HAP-1 (cell line): ENCODE measurements at regions not wholly inside any gene's neighbourhood (a gene's known extent, or its start where the extent isn't known, plus 50 kb on each side); places are given as distances from the start of the nearest gene placed in this dataset.

ENCODE experiments used
- DNase-seq, 2 experiments: peaks; one replicate each; pipeline ENCODE4 v3.0.0-alpha.2; 2016 to 2020; ENCODE audit warnings: low spot score in 2 of 2
- H3K27me3 ChIP-seq: fragments of 250-450 bp; sonication (Bioruptor Pico); 2 replicates; pipeline ENCODE4 v1.5.1; 2020; ENCODE audit warnings: low read depth, mild to moderate bottlenecking, moderate library complexity
- H3K36me3 ChIP-seq: fragments of 250-450 bp; sonication (Bioruptor Pico); replicated peaks from 2 replicates; pipeline ENCODE4 v1.5.1; 2020; ENCODE audit warnings: mild to moderate bottlenecking
- H3K4me1 ChIP-seq: fragments of 250-450 bp; sonication (Bioruptor Pico); 2 replicates; pipeline ENCODE4 v1.5.1; 2020; ENCODE audit warnings: mild to moderate bottlenecking
- H3K4me3 ChIP-seq: fragments of 250-450 bp; sonication (Bioruptor Pico); 2 replicates; pipeline ENCODE4 v1.5.1; 2020; ENCODE audit warnings: mild to moderate bottlenecking, moderate library complexity
- H3K9me3 ChIP-seq: fragments of 250-450 bp; sonication (Bioruptor Pico); 2 replicates; pipeline ENCODE4 v1.5.1; 2020; ENCODE audit warnings: mild to moderate bottlenecking, moderate library complexity
- in situ Hi-C: fragments of 300-500 bp; cut with MboI; formaldehyde crosslinking; loops from 3 replicates; pipeline ENCODE4 v1.14.3; 2020; ENCODE audit warnings: low sequenced_read_pairs, inconsistent platforms, mixed read lengths

DNA sequence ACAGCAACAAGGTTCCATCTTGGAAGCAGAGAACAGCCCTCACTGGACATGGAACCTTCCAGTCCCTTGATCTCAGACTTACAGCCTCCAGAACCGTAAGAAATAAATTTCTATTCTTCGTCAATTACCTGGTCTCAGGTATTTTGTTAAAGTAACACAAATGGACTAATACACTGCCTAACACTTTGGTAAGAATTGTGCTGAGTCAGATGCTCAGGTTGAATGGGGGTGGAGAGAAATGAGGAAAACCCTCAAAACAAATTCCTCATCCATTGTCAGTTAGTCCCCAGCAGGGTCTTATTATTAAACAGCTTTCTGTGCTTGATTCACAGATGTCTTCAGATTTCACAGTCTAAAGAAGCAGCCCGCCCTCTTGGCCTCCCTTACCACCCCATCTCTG is 306.2 kb upstream of the SLCO3A1 start:
- in situ Hi-C loops = no loop called here
- no peaks in the 10 kb centered on the region for H3K4me1 ChIP-seq
- H3K27me3 ChIP-seq = no peaks in the 10 kb centered on the region; the same call in 1 of the 2 replicates
- DNase-seq = no peak
- H3K9me3 ChIP-seq = no peaks in the 10 kb centered on the region
- H3K4me3 ChIP-seq = no peak overlapping the region
- H3K36me3 ChIP-seq = no peaks in the 10 kb centered on the region

DNA sequence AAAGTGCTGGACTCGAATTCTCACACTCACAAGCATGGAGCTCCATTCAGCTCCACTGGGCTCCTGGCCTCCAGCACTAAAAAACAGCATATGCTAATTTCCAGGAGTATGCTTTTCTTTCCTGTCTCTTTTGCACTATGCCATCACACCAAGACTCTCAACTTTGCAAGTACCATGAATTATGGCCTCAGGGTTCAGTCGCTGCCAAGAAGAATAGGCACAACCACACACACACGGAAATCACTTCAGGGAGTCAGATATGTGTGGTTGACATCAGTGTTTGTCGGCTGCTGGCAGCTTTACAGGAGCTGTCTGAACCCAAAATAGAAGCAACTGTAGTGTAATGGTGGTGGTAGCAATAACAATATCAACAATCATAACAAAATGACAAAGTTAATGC is 305.0 kb upstream of the SLCO3A1 start:
- Histone ChIP-seq H3K4me1 (no peaks in the 10 kb centered on the region), H3K36me3 (no peaks in the 10 kb centered on the region), H3K9me3 (no peaks in the 10 kb centered on the region), H3K27me3 (no peaks in the 10 kb centered on the region), H3K4me3 (no peak overlapping the region)
- DNase-seq = no peak
- in situ Hi-C loops = no loop called here

DNA sequence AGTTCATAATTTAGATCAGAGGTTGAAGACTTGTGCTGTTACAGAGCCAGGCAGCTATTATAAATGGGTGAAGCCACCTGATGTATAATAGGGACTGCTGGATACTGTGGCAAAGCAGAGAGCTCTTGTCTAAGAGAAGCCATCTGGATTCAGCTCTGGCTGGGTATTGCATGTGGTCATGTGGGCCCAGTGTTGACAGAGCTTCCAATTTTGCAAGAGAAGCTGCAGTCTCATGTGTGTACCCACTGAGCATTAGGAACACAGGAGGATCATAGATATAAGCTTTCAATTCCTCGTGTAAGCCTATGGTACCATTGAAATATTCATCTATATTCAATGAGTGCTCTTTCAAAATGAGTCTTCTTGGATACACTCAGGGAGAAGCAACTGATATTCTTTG is 303.9 kb upstream of the SLCO3A1 start:
- no peak for DNase-seq
- Histone ChIP-seq H3K27me3 (no peaks in the 10 kb centered on the region), H3K4me3 (no peak overlapping the region), H3K9me3 (no peaks in the 10 kb centered on the region), H3K36me3 (no peaks in the 10 kb centered on the region), H3K4me1 (no peaks in the 10 kb centered on the region)
- in situ Hi-C loops = no loop called here

DNA sequence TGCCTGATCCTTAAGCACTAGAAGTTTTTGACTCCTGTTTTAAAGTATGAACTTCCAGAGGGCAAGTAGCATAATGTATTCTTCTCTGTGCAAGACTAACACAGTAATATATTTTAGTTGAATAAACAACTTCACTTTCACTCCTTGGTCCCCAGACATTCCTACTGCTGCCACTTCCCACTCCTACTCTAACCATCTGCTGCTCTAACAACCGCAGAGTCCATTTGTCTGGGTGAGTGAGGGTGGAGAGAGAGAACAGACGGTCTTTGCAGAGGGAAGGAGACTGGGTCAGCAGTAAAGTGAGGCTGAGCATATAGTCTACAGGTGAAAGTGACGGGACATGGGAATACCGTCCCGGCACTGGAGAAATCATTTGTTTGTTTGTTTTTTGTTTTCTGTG is 301.0 kb upstream of the SLCO3A1 start:
- Histone ChIP-seq H3K9me3 (no peaks in the 10 kb centered on the region), H3K4me3 (no peak overlapping the region), H3K27me3 (no peaks in the 10 kb centered on the region), H3K36me3 (no peaks in the 10 kb centered on the region), H3K4me1 (no peaks in the 10 kb centered on the region)
- in situ Hi-C loops = no loop called here
- DNase-seq = no peak

DNA sequence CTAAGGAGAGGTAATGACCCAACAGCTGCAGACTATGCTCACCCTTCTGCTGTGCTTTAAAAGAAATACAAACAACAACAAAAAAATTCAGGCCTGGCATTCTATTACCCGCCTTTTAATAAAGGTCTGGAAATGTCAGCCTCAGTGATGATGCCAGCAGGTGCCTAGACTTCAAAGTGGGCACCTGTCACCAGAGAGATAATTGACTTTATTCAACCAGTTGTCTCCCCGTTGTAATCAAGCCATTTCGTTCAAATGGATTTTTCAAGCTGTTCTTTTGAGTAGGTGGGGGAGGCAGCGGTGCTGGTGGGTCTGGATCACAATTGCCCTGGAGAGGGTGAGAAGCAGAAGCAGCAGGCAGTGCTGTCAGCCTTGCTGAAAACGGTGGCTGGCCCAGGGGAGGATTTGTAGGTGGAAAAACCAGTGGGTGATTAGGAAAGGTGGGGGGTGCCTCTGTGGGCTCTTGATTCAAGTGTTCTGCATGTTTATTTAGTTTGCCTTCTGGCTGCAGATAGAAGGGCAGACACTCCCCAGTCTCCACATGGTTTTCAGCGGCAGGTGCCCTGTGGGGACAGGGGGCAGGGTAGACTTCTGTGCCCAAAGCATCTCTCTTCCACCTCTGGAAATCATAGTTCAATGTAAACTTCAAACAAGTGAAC is 300.2 kb upstream of the SLCO3A1 start:
- Histone ChIP-seq H3K36me3 (no peaks in the 10 kb centered on the region), H3K27me3 (no peaks in the 10 kb centered on the region), H3K4me3 (no peak overlapping the region), H3K9me3 (no peaks in the 10 kb centered on the region), H3K4me1 (no peaks in the 10 kb centered on the region)
- in situ Hi-C loops = no loop called here
- DNase-seq = no peak

DNA sequence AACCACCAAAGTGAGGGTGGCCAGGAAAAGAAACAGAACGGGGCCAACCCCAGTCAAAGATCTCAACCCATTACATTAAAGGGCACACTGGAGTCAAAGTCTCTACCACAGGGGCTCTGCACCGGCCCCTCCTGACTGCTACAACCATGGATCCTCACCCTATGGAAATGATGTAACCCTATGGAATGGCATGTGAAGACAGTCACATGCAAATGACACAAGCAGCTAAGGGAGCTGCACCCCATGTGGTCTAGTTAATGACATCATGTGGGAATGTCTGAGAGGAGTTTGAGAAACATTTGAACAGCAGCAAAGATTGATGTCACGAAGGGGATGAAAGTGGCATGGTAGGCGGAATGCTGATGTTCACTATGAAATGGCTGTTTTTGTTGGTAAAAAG is 298.2 kb upstream of the SLCO3A1 start:
- H3K36me3 ChIP-seq = no peaks in the 10 kb centered on the region
- in situ Hi-C loops = no loop called here
- no peaks in the 10 kb centered on the region for H3K4me1 ChIP-seq
- H3K9me3 ChIP-seq = no peaks in the 10 kb centered on the region
- H3K4me3 ChIP-seq = no peak overlapping the region
- no peaks in the 10 kb centered on the region for H3K27me3 ChIP-seq
- no peak for DNase-seq

DNA sequence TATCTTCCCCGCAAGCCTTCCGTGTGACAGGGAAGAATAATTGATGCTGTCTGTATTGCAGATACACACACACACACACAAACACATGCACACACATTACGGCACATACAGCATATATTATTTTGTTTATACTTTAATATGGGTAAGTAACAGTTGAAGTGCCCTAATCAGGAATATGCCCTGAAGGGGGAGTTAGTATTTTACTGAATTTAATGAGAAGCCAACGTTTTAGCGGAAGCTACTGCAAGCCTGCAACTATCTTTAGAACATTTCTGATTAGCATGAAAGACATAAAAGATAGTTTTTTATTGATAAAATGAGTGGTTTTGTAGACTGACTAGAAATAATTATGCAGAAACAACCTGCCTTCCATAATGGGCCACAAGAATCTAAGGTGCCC is 296.6 kb upstream of the SLCO3A1 start:
- in situ Hi-C loops = no loop called here

DNA sequence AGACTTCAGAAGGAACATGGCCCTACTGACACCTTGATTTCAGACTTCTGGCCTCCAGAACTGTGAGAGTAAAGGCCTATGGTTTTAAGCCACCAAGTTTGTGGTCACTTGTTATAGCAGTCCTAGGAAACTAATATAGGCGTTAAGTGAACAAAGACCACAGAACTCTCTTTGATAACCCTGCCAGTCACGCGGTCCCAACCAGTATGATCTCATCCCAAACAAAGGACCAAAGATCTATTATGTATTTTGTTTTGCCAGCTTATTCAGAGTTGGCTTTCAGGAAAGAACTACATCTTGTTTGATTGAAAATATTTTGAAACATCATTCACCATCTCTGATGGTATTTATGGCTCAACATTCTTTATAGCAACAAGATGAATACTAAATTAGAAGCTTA is 294.4 kb upstream of the SLCO3A1 start:
- Histone ChIP-seq H3K27me3 (peaks cover 7% of the 10 kb centered on the region; the same call in 1 of the 2 replicates), H3K4me3 (no peak overlapping the region), H3K4me1 (no peaks in the 10 kb centered on the region), H3K36me3 (no peaks in the 10 kb centered on the region), H3K9me3 (no peaks in the 10 kb centered on the region)
- no peak for DNase-seq
- in situ Hi-C loops = no loop called here

More for the DNA sequence above, 296.6 kb upstream of the SLCO3A1 start:
- Histone ChIP-seq H3K4me3 (no peak overlapping the region), H3K36me3 (no peaks in the 10 kb centered on the region), H3K9me3 (no peaks in the 10 kb centered on the region), H3K4me1 (no peaks in the 10 kb centered on the region), H3K27me3 (no peaks in the 10 kb centered on the region)
- no peak for DNase-seq

DNA sequence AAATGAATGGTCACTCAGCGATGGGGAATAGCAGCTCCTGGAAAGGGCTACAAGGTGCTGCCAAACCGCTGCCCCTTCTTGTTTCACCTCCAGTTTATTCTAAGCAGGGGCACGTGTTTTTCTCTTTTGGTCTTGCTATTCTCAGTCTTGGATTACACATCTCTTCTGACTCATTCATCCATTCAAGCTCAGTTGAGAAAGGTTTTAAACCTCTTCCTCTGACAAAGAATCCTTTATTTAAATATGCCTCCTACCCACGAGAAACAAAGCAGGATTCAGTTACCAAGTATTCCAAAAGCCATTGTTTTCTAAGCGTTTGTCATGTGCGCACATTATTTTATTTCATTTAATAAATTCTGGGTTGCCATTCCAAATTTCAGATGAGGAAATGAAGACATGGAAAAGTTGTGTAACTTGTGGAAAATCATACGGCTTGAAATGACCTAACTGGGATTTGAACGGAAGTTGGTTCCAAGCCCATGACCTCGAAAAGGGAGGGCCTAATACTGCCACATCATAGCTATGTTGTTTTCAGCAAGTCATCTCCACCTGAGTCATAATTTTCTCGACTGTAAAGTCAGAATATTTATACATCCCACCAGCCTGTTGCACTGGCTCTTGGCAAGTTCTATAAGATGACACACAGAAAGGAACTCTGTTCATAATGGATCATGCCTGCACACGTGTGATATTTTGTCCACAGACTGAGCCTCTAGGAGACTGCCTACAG is 292.0 kb upstream of the SLCO3A1 start:
- no peak for DNase-seq
- H3K9me3 ChIP-seq = no peaks in the 10 kb centered on the region
- no peak overlapping the region for H3K4me3 ChIP-seq
- H3K4me1 ChIP-seq = no peaks in the 10 kb centered on the region
- H3K36me3 ChIP-seq = no peaks in the 10 kb centered on the region
- peaks cover 7% of the 10 kb centered on the region; the same call in 1 of the 2 replicates for H3K27me3 ChIP-seq
- in situ Hi-C loops = no loop called here

DNA sequence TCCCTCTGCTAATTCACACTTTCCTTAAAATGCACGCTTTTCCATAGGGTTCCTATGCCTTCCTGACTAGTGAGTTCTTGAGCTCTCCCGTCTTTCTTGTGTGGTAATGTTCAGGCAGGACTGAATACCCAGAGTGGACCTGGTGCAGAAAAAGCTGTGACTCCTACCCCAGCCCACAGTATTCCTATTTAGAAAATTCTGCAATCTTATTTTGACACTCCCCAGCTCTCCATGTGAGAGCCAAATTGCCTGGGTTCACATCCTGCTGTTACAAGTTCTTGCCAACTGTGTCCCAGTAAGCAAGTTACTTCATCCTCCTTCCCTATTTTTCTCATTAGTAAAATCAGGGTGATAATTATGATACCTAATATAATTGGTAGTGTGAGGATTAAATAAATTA is 290.8 kb upstream of the SLCO3A1 start:
- peaks cover 7% of the 10 kb centered on the region; the same call in 1 of the 2 replicates for H3K27me3 ChIP-seq
- H3K4me1 ChIP-seq = no peaks in the 10 kb centered on the region

DNA sequence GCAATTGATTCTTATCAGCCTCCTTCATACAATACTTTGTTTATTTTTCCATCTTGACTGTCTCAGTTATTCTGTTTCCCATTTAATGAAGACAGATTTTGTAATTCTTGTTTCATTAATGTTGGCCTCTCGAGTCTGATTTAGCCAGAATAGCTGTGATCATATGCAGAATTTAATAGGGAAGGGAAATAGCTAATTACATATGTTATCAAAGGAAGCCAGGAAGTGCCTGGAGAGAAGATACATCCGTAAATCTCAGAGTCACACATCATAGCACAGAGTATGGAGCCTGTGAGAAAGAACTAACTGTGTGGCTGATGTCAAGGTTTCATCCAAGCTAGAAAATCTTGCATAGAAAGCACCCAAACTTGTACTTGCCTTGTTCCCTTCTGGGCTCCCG is 288.9 kb upstream of the SLCO3A1 start:
- Histone ChIP-seq H3K36me3 (no peaks in the 10 kb centered on the region), H3K9me3 (no peaks in the 10 kb centered on the region), H3K4me1 (no peaks in the 10 kb centered on the region), H3K27me3 (peaks cover 7% of the 10 kb centered on the region; the same call in 1 of the 2 replicates), H3K4me3 (no peak overlapping the region)
- no peak for DNase-seq
- in situ Hi-C loops = no loop called here

More for the DNA sequence above, 290.8 kb upstream of the SLCO3A1 start:
- DNase-seq = no peak
- H3K4me3 ChIP-seq = no peak overlapping the region
- H3K36me3 ChIP-seq = no peaks in the 10 kb centered on the region
- no peaks in the 10 kb centered on the region for H3K9me3 ChIP-seq
- in situ Hi-C loops = no loop called here

DNA sequence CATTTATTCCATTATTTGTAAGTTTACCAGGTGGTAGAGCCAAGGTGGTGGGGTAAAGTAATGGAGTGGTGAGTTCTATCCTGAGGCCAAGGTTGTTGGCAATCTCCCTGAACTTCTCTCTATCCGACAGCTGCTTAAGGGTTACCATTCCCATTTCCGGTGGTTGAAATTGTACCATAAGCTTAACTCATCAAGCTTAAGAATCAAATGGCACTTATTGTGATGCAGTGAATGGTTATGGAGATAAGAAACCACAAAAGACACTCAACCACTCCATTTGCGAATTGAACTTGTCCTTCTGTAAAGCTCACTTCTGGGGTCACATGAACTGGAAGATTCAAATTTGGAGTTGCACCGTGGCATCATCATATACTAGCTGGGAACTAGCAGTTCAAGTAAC is 287.4 kb upstream of the SLCO3A1 start:
- in situ Hi-C loops = no loop called here

DNA sequence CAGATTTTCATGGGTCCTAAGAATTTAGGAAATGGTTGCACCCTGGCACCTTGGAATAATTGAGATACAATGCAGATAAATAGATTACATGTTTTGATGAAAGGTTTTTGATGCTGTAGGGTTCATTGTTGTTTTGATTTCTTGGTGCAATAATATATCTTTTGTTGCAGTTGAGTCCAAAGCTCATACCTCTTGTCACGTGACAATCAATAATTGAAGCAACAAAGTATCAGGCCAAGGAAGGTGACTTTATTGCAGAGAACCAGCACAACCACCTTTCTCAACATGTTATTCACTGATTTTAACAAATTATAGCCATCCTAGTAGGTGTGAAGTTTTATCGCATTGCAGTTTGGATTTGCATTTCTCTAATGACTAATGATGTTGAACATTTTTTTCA is 285.5 kb upstream of the SLCO3A1 start:
- in situ Hi-C loops = no loop called here
- Histone ChIP-seq H3K27me3 (peaks cover 7% of the 10 kb centered on the region; the same call in 1 of the 2 replicates), H3K4me3 (no peak overlapping the region), H3K36me3 (no peaks in the 10 kb centered on the region), H3K4me1 (no peaks in the 10 kb centered on the region), H3K9me3 (no peaks in the 10 kb centered on the region)
- no peak for DNase-seq

More for the DNA sequence above, 287.4 kb upstream of the SLCO3A1 start:
- Histone ChIP-seq H3K4me3 (no peak overlapping the region), H3K9me3 (no peaks in the 10 kb centered on the region), H3K4me1 (no peaks in the 10 kb centered on the region), H3K36me3 (no peaks in the 10 kb centered on the region), H3K27me3 (peaks cover 7% of the 10 kb centered on the region; the same call in 1 of the 2 replicates)
- no peak for DNase-seq

DNA sequence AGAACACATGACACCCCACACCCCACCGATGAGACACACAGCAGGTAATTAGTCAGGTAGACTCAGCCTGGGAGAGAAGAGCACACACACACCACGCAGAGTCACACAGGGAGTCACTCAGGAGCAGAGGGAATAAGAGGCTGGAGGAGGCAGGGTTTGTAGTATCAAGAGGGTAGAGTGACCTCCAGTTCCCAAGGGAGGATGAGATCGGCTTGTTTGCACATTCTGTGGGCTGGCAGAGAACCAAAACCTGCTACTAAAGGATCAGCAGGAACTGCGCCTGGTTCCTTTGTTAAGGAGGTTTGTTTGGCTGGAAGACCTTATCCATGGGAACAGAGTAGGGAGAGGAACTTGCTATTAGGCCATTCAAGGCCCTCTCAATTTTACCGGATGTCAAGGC is 281.4 kb upstream of the SLCO3A1 start:
- no peaks in the 10 kb centered on the region for H3K36me3 ChIP-seq
- in situ Hi-C loops = no loop called here
- no peaks in the 10 kb centered on the region for H3K9me3 ChIP-seq
- H3K27me3 ChIP-seq = no peaks in the 10 kb centered on the region
- peak in 1 of 2 experiments; percentile 18 for DNase-seq
- no peaks in the 10 kb centered on the region for H3K4me1 ChIP-seq
- H3K4me3 ChIP-seq = no peak overlapping the region
